H1 (cell line): ENCODE measurements at regions not wholly inside any gene's neighbourhood (a gene's known extent, or its start where the extent isn't known, plus 50 kb on each side); places are given as distances from the start of the nearest gene placed in this dataset.

Source experiments
- NANOG ChIP-seq: IDR thresholded peaks from 2 replicates; pipeline ENCODE4 v1.6.1; 2011; ENCODE audit warnings: low read length, low read depth, mild to moderate bottlenecking, inconsistent platforms; ENCODE audit not compliant: insufficient read depth, poor library complexity, severe bottlenecking
- TF ChIP-seq, protein P1 (sequence below): fragments of 300-600 bp; sonication (generic); IDR thresholded peaks from 2 replicates; pipeline ENCODE4 v1.7.1; 2012; ENCODE audit warnings: low read length, moderate library complexity, mild to moderate bottlenecking, inconsistent platforms; ENCODE audit not compliant: insufficient replicate concordance

DNA sequence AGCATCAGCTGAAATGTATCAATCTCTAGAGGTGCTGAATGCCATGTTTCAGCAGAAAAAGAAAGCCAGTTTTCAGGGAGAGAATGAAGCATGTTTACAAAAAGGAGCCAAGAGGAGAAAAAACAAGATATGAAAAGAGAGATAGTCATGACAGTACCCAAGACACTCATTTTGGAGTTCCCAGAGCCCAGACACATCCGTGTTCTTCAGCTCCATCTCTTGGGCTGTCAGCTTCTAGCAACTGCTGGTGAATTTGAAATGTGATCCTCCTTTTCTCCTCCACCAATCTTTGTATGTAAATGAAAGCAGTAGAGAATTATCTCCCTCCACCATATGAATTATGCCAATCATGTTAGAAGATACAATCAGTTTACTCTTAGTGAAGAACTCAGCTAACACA is 93.0 kb upstream of the SLC25A36 start (continued):
- TF ChIP-seq, protein P1, sequence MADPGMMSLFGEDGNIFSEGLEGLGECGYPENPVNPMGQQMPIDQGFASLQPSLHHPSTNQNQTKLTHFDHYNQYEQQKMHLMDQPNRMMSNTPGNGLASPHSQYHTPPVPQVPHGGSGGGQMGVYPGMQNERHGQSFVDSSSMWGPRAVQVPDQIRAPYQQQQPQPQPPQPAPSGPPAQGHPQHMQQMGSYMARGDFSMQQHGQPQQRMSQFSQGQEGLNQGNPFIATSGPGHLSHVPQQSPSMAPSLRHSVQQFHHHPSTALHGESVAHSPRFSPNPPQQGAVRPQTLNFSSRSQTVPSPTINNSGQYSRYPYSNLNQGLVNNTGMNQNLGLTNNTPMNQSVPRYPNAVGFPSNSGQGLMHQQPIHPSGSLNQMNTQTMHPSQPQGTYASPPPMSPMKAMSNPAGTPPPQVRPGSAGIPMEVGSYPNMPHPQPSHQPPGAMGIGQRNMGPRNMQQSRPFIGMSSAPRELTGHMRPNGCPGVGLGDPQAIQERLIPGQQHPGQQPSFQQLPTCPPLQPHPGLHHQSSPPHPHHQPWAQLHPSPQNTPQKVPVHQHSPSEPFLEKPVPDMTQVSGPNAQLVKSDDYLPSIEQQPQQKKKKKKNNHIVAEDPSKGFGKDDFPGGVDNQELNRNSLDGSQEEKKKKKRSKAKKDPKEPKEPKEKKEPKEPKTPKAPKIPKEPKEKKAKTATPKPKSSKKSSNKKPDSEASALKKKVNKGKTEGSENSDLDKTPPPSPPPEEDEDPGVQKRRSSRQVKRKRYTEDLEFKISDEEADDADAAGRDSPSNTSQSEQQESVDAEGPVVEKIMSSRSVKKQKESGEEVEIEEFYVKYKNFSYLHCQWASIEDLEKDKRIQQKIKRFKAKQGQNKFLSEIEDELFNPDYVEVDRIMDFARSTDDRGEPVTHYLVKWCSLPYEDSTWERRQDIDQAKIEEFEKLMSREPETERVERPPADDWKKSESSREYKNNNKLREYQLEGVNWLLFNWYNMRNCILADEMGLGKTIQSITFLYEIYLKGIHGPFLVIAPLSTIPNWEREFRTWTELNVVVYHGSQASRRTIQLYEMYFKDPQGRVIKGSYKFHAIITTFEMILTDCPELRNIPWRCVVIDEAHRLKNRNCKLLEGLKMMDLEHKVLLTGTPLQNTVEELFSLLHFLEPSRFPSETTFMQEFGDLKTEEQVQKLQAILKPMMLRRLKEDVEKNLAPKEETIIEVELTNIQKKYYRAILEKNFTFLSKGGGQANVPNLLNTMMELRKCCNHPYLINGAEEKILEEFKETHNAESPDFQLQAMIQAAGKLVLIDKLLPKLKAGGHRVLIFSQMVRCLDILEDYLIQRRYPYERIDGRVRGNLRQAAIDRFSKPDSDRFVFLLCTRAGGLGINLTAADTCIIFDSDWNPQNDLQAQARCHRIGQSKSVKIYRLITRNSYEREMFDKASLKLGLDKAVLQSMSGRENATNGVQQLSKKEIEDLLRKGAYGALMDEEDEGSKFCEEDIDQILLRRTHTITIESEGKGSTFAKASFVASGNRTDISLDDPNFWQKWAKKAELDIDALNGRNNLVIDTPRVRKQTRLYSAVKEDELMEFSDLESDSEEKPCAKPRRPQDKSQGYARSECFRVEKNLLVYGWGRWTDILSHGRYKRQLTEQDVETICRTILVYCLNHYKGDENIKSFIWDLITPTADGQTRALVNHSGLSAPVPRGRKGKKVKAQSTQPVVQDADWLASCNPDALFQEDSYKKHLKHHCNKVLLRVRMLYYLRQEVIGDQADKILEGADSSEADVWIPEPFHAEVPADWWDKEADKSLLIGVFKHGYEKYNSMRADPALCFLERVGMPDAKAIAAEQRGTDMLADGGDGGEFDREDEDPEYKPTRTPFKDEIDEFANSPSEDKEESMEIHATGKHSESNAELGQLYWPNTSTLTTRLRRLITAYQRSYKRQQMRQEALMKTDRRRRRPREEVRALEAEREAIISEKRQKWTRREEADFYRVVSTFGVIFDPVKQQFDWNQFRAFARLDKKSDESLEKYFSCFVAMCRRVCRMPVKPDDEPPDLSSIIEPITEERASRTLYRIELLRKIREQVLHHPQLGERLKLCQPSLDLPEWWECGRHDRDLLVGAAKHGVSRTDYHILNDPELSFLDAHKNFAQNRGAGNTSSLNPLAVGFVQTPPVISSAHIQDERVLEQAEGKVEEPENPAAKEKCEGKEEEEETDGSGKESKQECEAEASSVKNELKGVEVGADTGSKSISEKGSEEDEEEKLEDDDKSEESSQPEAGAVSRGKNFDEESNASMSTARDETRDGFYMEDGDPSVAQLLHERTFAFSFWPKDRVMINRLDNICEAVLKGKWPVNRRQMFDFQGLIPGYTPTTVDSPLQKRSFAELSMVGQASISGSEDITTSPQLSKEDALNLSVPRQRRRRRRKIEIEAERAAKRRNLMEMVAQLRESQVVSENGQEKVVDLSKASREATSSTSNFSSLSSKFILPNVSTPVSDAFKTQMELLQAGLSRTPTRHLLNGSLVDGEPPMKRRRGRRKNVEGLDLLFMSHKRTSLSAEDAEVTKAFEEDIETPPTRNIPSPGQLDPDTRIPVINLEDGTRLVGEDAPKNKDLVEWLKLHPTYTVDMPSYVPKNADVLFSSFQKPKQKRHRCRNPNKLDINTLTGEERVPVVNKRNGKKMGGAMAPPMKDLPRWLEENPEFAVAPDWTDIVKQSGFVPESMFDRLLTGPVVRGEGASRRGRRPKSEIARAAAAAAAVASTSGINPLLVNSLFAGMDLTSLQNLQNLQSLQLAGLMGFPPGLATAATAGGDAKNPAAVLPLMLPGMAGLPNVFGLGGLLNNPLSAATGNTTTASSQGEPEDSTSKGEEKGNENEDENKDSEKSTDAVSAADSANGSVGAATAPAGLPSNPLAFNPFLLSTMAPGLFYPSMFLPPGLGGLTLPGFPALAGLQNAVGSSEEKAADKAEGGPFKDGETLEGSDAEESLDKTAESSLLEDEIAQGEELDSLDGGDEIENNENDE: no peak
- no peak for TF ChIP-seq NANOG
